ENCODE measurements at regions not wholly inside any gene's neighbourhood (a gene's known extent, or its start where the extent isn't known, plus 50 kb on each side); places are given as distances from the start of the nearest gene placed in this dataset.

DNA sequence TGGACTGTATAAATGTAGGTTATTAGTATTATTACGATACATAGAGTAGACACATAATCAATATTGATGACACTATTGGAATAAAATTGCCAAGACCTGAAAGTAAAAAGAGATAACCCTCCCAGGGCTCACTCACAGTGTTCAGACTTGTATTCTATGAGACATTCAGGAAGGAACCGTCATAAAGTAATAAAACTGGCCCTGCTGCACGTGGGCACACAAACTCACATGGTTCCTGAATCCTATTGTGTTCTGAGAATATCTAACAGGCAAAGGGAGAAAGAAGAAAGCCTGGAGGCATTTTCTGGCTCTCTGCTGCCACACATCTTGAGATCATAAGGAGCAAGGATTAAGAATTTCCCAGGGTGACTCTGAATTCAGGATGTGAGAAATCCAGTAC, 575.9 kb downstream of the HS3ST4 start:
- no peak for DNase-seq
- TF ChIP-seq, protein P1, sequence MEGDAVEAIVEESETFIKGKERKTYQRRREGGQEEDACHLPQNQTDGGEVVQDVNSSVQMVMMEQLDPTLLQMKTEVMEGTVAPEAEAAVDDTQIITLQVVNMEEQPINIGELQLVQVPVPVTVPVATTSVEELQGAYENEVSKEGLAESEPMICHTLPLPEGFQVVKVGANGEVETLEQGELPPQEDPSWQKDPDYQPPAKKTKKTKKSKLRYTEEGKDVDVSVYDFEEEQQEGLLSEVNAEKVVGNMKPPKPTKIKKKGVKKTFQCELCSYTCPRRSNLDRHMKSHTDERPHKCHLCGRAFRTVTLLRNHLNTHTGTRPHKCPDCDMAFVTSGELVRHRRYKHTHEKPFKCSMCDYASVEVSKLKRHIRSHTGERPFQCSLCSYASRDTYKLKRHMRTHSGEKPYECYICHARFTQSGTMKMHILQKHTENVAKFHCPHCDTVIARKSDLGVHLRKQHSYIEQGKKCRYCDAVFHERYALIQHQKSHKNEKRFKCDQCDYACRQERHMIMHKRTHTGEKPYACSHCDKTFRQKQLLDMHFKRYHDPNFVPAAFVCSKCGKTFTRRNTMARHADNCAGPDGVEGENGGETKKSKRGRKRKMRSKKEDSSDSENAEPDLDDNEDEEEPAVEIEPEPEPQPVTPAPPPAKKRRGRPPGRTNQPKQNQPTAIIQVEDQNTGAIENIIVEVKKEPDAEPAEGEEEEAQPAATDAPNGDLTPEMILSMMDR (IDR thresholded peaks at IDR 0.05; ENCODE audit: low read depth, low read length), result no peak
- Histone ChIP-seq H3K27me3 (no peaks in the 10 kb centered on the region), H3K9me3 (peaks cover 3% of the 10 kb centered on the region; the same call in 1 of the 2 replicates), H3K36me3 (no peaks in the 10 kb centered on the region), H3K4me1 (no peaks in the 10 kb centered on the region), H3K4me3 (ENCODE audit: low read depth, low read length) (no peak overlapping the region)

DNA sequence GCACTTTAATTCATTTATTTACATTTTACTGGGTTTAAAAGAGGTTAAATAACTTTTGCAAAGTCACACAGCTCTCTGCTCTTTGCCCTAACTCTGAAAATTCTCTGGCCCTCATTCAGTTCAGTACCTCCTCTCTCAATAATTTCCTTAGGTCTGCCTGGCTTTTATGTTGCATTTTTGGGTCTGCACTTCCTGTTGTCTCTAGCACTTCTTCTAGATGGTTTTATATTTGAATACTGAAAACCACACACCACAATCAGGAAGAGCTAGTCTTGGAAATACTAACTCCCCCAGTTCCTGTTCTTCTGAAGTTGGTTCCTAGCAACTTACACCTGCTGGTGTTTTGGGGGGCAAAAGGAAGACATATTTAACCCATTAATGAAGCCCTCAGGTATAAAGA, 577.9 kb downstream of the HS3ST4 start:
- Histone ChIP-seq H3K9me3 (peaks cover 3% of the 10 kb centered on the region; the same call in 1 of the 2 replicates), H3K27me3 (no peaks in the 10 kb centered on the region), H3K36me3 (no peaks in the 10 kb centered on the region), H3K4me1 (no peaks in the 10 kb centered on the region), H3K4me3 (ENCODE audit: low read depth, low read length) (no peak overlapping the region)
- DNase-seq, result no peak
- TF ChIP-seq, protein P1 (IDR thresholded peaks at IDR 0.05; ENCODE audit: low read depth, low read length), result no peak

DNA sequence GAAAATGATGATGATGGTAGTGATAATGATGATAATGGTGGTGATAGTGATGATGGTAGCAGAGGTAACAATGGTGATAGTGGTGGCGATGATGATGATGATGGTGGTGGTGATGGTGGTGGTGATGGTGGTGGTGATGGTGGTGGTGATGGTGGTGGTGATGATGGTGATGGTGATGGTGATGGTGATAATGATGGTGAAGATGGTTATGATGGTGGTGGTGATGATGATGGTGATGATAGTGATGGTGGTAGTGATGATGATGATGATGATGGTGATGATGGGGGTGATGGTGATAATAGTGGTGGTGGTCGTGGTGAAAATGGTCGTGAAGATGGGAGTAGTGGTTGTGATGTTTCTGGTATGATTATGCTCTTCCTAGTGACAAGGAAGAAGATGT, 581.8 kb downstream of the HS3ST4 start:
- no peak for DNase-seq
- Histone ChIP-seq H3K27me3 (no peaks in the 10 kb centered on the region), H3K36me3 (no peaks in the 10 kb centered on the region), H3K9me3 (no peaks in the 10 kb centered on the region; the same call in 1 of the 2 replicates), H3K4me1 (no peaks in the 10 kb centered on the region), H3K4me3 (ENCODE audit: low read depth, low read length) (no peak overlapping the region)
- TF ChIP-seq, protein P1 (IDR thresholded peaks at IDR 0.05; ENCODE audit: low read depth, low read length), result no peak

DNA sequence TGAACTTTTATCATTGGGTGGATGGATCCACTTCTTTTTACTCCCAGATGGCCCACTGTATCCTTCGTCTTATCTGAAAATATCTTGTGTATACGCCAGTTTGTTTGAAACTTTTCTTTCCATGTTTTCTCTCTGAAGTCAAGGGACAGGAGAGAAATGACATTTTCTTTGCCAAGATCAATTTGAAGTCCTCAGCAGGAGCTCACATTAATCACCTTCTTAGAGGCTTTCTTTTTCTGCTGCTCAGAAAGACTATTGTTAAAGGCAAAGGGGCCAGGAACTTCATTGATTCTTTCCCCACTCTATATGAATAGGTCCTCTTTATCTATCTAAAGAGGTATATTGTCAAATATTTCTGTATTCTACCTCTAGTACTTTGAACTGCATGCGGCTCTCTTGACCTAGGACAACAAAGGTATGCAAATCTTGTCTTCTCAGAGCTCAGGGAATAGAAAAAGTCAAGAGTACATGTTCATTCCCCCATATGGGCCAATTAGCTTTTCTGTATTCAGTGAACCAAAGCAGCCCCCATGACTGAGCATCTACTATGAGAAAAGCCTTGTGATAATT, 583.3 kb downstream of the HS3ST4 start:
- Histone ChIP-seq H3K4me3 (ENCODE audit: low read depth, low read length) (no peak overlapping the region), H3K4me1 (no peaks in the 10 kb centered on the region), H3K27me3 (no peaks in the 10 kb centered on the region), H3K9me3 (no peaks in the 10 kb centered on the region; the same call in 1 of the 2 replicates), H3K36me3 (no peaks in the 10 kb centered on the region)
- TF ChIP-seq, protein P1 (IDR thresholded peaks at IDR 0.05; ENCODE audit: low read depth, low read length), result no peak
- DNase-seq, result no peak

DNA sequence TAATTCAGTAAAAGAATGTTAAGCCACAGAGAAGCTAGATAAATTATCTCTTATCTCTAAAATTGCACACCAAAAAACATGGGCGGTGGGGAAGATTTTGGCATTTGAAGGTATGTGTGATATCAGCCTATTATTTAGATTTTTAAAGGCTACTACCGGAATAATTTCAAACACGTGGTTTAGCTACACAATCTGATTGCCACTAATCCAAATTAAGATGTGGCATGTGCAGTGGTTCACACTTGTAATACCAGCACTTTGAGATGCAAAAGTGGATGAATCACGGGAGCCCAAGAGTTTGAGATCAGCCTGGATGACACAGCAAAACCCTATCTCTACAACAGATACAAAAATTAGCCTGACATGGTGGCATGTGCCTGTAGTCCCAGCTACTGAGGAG, 584.5 kb downstream of the HS3ST4 start:
- H3K4me3 ChIP-seq (ENCODE audit: low read depth, low read length), result no peak overlapping the region
- H3K27me3 ChIP-seq, result no peaks in the 10 kb centered on the region
- no peaks in the 10 kb centered on the region for H3K36me3 ChIP-seq
- no peaks in the 10 kb centered on the region for H3K4me1 ChIP-seq
- no peaks in the 10 kb centered on the region; the same call in 1 of the 2 replicates for H3K9me3 ChIP-seq
- DNase-seq, result no peak
- TF ChIP-seq, protein P1 (IDR thresholded peaks at IDR 0.05; ENCODE audit: low read depth, low read length), result no peak

DNA sequence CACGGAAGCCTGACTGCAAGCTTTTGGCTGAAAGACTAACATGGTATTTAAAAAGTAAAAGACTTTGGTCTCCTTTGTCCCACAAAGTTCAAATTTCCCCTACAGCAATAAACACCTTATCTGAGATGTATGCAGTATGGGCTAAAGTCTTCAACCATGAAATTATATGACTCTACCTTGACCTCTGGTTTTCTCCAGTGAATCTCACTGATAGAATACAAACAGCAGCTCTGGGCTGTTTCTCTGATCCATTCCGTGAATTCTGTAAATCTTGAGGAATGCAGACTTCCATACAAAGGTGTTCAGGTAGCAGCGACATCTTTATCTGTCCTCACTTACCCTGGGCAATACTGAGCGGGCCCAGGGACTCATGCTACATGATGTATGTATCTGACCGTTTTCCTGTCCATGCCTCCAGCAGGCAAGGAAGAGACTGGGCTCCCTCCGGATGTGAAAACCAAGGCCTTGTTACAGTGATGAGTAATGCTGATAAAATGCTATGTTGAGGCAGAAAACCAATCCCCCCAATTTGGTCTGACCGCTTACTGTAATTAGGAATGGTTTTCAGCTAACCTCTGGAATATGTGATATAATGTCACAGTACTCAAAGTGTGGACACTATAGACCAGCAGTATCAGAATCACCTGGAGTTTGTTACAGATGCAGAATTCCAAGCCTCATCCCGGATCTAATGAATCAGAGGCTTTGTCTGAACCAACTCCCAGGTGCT, 589.8 kb downstream of the HS3ST4 start:
- TF ChIP-seq, protein P1 (IDR thresholded peaks at IDR 0.05; ENCODE audit: low read depth, low read length), result no peak
- H3K4me3 ChIP-seq (ENCODE audit: low read depth, low read length), result no peak overlapping the region

More for the DNA sequence above, 589.8 kb downstream of the HS3ST4 start:
- DNase-seq, result no peak
- no peaks in the 10 kb centered on the region for H3K27me3 ChIP-seq
- no peaks in the 10 kb centered on the region for H3K9me3 ChIP-seq
- no peaks in the 10 kb centered on the region for H3K36me3 ChIP-seq
- H3K4me1 ChIP-seq, result no peaks in the 10 kb centered on the region
